K562 (cell line): ENCODE measurements at regions not wholly inside any gene's neighbourhood (a gene's known extent, or its start where the extent isn't known, plus 50 kb on each side); places are given as distances from the start of the nearest gene placed in this dataset.

ENCODE experiments used
- ATAC-seq: fragments of 200-7000 bp; cut with Tn5 transposase; 3 replicates; pipeline ENCODE4 v1.9.1; 2020; ENCODE audit warnings: moderate library complexity
- BruUV-seq: library from RNA; stranded (reverse); fragments of 400-500 nt; replicated peaks from 2 replicates; lab custom pipeline; 2021; lab: Mats Ljungman, UMichigan
- CTCF ChIA-PET: fragments of 300-600 bp; formaldehyde crosslinking; extraction: SDS; loops from one replicate; lab custom pipeline; 2021; ENCODE audit warnings: low intra/inter-chr PET ratio; lab: Yijun Ruan, JAX
- POLR2A ChIA-PET: fragments of 300-600, 350-650 bp; sonication (Branson Sonifier 250); formaldehyde crosslinking; extraction: SDS; loops from one replicate; lab custom pipeline; 2021; ENCODE audit warnings: antibody characterized with exemption, inconsistent platforms; lab: Yijun Ruan, JAX
- DNase-seq, 4 experiments: peaks; one replicate each; pipeline versions ENCODE4 v3.0.0 to v3.0.0-alpha.2; 2011 to 2018; ENCODE audit warnings: low spot score in 3 of 4, mixed read lengths in 3 of 4; ENCODE audit errors: extremely low read depth in 1 of 4
- FAIRE-seq: peaks from 2 replicates; lab custom pipeline; 2011; peaks lifted over from hg19 to GRCh38; lab: Jason Lieb, UNC
- H2AFZ ChIP-seq: 2 replicates; pipeline ENCODE4 v1.6.0; 2011; ENCODE audit warnings: low read depth, low read length, control low read depth, inconsistent platforms
- H3K27ac ChIP-seq: fragments of 200-600 bp; 3 replicates; pipeline ENCODE4 v1.8.0; 2011; ENCODE audit warnings: low read depth, mild to moderate bottlenecking, control low read depth, inconsistent platforms, low read length, moderate library complexity, mixed read lengths; ENCODE audit errors: extremely low read depth
- H3K27me3 ChIP-seq, 2 experiments: fragments of 300-600 bp in 1 of 2; 2 replicates in 1 of 2; 3 replicates in 1 of 2; pipeline versions ENCODE4 v1.6.0 to v1.8.0; 2011; ENCODE audit warnings: inconsistent platforms in 2 of 2, low read length in 2 of 2, mild to moderate bottlenecking in 1 of 2, mixed read lengths in 1 of 2, moderate library complexity in 1 of 2; ENCODE audit not compliant: control insufficient read depth in 2 of 2, insufficient read depth in 2 of 2
- H3K36me3 ChIP-seq: fragments of 300-600 bp; 3 replicates; pipeline ENCODE4 v1.8.0; 2011; ENCODE audit warnings: mild to moderate bottlenecking, low read length, inconsistent platforms; ENCODE audit not compliant: control insufficient read depth, insufficient read depth
- H3K4me1 ChIP-seq, 2 experiments: fragments of 200-600 bp in 1 of 2; replicated peaks in 1 of 2; 2 replicates in 1 of 2; 3 replicates in 1 of 2; pipeline versions ENCODE4 v1.5.1 to v1.8.0; 2011; ENCODE audit warnings: inconsistent platforms in 2 of 2, low read length in 2 of 2, mild to moderate bottlenecking in 1 of 2, mixed read lengths in 1 of 2, moderate library complexity in 1 of 2; ENCODE audit not compliant: control insufficient read depth in 2 of 2, insufficient read depth in 2 of 2
- H3K4me2 ChIP-seq: 2 replicates; pipeline ENCODE4 v1.6.1; 2011; ENCODE audit warnings: low read length, control low read depth, inconsistent platforms, mixed read lengths; ENCODE audit not compliant: insufficient read depth
- H3K4me3 ChIP-seq: fragments of 200-600 bp; sonication (generic), shearing (Covaris generic); 2 replicates; pipeline ENCODE4 v1.5.1; 2016; ENCODE audit warnings: control low read depth, inconsistent platforms
- H3K79me2 ChIP-seq: fragments of 200-600 bp; 3 replicates; pipeline ENCODE4 v1.8.0; 2011; ENCODE audit warnings: low read length, inconsistent platforms; ENCODE audit not compliant: control insufficient read depth, insufficient read depth
- H3K9ac ChIP-seq, 2 experiments: 2 replicates each; pipeline versions ENCODE4 v1.6.0 to v1.6.1; 2011; ENCODE audit warnings: low read depth in 2 of 2, low read length in 2 of 2, control low read depth in 1 of 2, inconsistent platforms in 1 of 2, mild to moderate bottlenecking in 1 of 2, mixed read lengths in 1 of 2; ENCODE audit not compliant: insufficient read depth in 1 of 2
- H3K9me1 ChIP-seq: one replicate; pipeline ENCODE4 v1.6.0; 2011; ENCODE audit warnings: inconsistent platforms, mild to moderate bottlenecking, low read length, moderate library complexity; ENCODE audit not compliant: control insufficient read depth, insufficient read depth
- H3K9me3 ChIP-seq: replicated peaks from 2 replicates; pipeline ENCODE4 v1.5.1; 2011; ENCODE audit warnings: low read depth, low read length, inconsistent platforms; ENCODE audit not compliant: control insufficient read depth, insufficient read depth
- H4K20me1 ChIP-seq: replicated peaks from 2 replicates; pipeline ENCODE4 v1.6.1; 2011; ENCODE audit warnings: low read length, inconsistent platforms, mixed read lengths; ENCODE audit not compliant: control insufficient read depth, insufficient read depth
- CBX2 ChIP-seq: fragments of 200-600 bp; sonication (generic); IDR thresholded peaks from one replicate; pipeline ENCODE4 v1.6.1; 2012; ENCODE audit warnings: mild to moderate bottlenecking, low read length, inconsistent platforms; ENCODE audit not compliant: insufficient read depth, poor library complexity, severe bottlenecking
- CEBPG ChIP-seq, 3 experiments: fragments of 200-800 bp in 1 of 3; sonication (Bioruptor generic) in 1 of 3; sonication (generic) in 1 of 3; formaldehyde crosslinking in 1 of 3; IDR thresholded peaks in 2 of 3; conservative IDR thresholded peaks in 1 of 3; 2 replicates each; pipeline versions ENCODE4 v1.6.1 to v1.8.0; 2016 to 2022; ENCODE audit warnings: missing compliant biosample characterization in 2 of 3, missing genetic modification characterization in 2 of 3, mild to moderate bottlenecking in 1 of 3, missing genetic modification reagents in 1 of 3
- E2F4 ChIP-seq: sonication (generic); formaldehyde crosslinking; IDR thresholded peaks from 2 replicates; pipeline ENCODE4 v1.8.0; 2022; ENCODE audit warnings: mild to moderate bottlenecking, low read depth, missing genetic modification reagents
- EHMT2 ChIP-seq: fragments of 450-650 bp; IDR thresholded peaks from 2 replicates; pipeline ENCODE4 v1.6.1; 2018; ENCODE audit warnings: antibody characterized with exemption
- JUN ChIP-seq, 2 experiments: sonication (generic) in 1 of 2; formaldehyde crosslinking in 1 of 2; IDR thresholded peaks; 2 replicates each; pipeline versions ENCODE4 v1.6.1 to v1.8.0; 2012 to 2022; ENCODE audit warnings: borderline replicate concordance in 2 of 2, mild to moderate bottlenecking in 2 of 2, improper control_type of control experiment in 1 of 2, low read depth in 1 of 2, low read length in 1 of 2, missing genetic modification reagents in 1 of 2
- LARP7 ChIP-seq: fragments of 450-650 bp; IDR thresholded peaks from 2 replicates; pipeline ENCODE4 v1.6.1; 2016
- NR4A1 ChIP-seq, 2 experiments: fragments of 250-450 bp in 1 of 2; fragments of 450-650 bp in 1 of 2; sonication (Bioruptor Pico) in 1 of 2; IDR thresholded peaks; 2 replicates each; pipeline versions ENCODE4 v1.4.0 to v1.6.1; 2016 to 2020; ENCODE audit warnings: mild to moderate bottlenecking in 2 of 2, missing compliant biosample characterization in 1 of 2, missing genetic modification characterization in 1 of 2, moderate library complexity in 1 of 2
- RBM25 ChIP-seq: fragments of 200-400 bp; formaldehyde crosslinking; IDR thresholded peaks from 2 replicates; pipeline ENCODE4 v1.6.1; 2018; ENCODE audit warnings: low read length, low read depth, moderate library complexity; ENCODE audit not compliant: severe bottlenecking
- SOX6 ChIP-seq: fragments of 450-650 bp; IDR thresholded peaks from 2 replicates; pipeline ENCODE4 v1.6.1; 2014; ENCODE audit warnings: mild to moderate bottlenecking
- SP2 ChIP-seq: IDR thresholded peaks from 2 replicates; pipeline ENCODE4 v1.6.1; 2011; ENCODE audit warnings: mild to moderate bottlenecking, low read depth, low read length, moderate library complexity; ENCODE audit not compliant: poor library complexity, severe bottlenecking; ENCODE audit errors: extremely low read depth
- TAF1 ChIP-seq: IDR thresholded peaks from 2 replicates; pipeline ENCODE4 v1.6.1; 2011; ENCODE audit warnings: mild to moderate bottlenecking, low read length, moderate library complexity; ENCODE audit not compliant: insufficient read depth, control insufficient read depth, severe bottlenecking; ENCODE audit errors: extremely low read depth
- TCF3 ChIP-seq: sonication (generic); formaldehyde crosslinking; IDR thresholded peaks from 2 replicates; pipeline ENCODE4 v1.4.0; 2020; ENCODE audit warnings: mild to moderate bottlenecking, missing genetic modification reagents
- ZBED1 ChIP-seq: IDR thresholded peaks from 2 replicates; pipeline ENCODE4 v1.6.1; 2014
- ZC3H11A ChIP-seq: IDR thresholded peaks from 2 replicates; pipeline ENCODE4 v1.6.1; 2012; ENCODE audit warnings: low read depth, low read length, improper control_type of control experiment
- ZNF274 ChIP-seq: IDR thresholded peaks from 2 replicates; pipeline ENCODE4 v1.6.1; 2011; ENCODE audit warnings: low read depth, mild to moderate bottlenecking, low read length, moderate library complexity, borderline replicate concordance
- ZNF445 ChIP-seq: fragments of 250-450 bp; sonication (Bioruptor Pico); IDR thresholded peaks from 2 replicates; pipeline ENCODE4 v1.4.0; 2020; ENCODE audit warnings: low read depth, mild to moderate bottlenecking, moderate library complexity
- ZNF644 ChIP-seq: fragments of 200-800 bp; sonication (Bioruptor generic); IDR thresholded peaks from 2 replicates; pipeline ENCODE4 v1.6.1; 2016; ENCODE audit warnings: low read depth, missing genetic modification characterization, missing compliant biosample characterization
- ZNF696 ChIP-seq: fragments of 250-450 bp; sonication (Bioruptor Pico); conservative IDR thresholded peaks from 2 replicates; pipeline ENCODE4 v1.4.0; 2020; ENCODE audit warnings: mild to moderate bottlenecking, moderate library complexity
- ZNF717 ChIP-seq: fragments of 250-450 bp; sonication (Bioruptor Pico); IDR thresholded peaks from 2 replicates; pipeline ENCODE4 v1.5.0; 2021
- WGBS: fragments of 100-300 bp; shearing (Covaris generic); methylation state at CpG from one replicate; pipeline ENCODE4 v1.1.6; 2016; ENCODE audit warnings: low coverage, mixed read lengths; ENCODE audit not compliant: insufficient coverage; ENCODE audit errors: missing lambda C conversion rate; 5-methylcytosine and 5-hydroxymethylcytosine counted together
- in situ Hi-C: fragments of 300-500 bp; cut with MboI; formaldehyde crosslinking; loops from 4 replicates; pipeline ENCODE4 v1.15.0; 2018; ENCODE audit warnings: inconsistent platforms, mixed read lengths
- intact Hi-C: fragments of 100-400 bp; cut with micrococcal nuclease; formaldehyde crosslinking; loops from 2 replicates; pipeline ENCODE4 v1.14.2; 2022
- TF ChIP-seq, protein P1 (sequence below): sonication (generic); formaldehyde crosslinking; IDR thresholded peaks from 2 replicates; pipeline ENCODE4 v1.8.0; 2022; ENCODE audit warnings: missing genetic modification reagents, mild to moderate bottlenecking, borderline replicate concordance

- TF ChIP-seq E2F4 (no peak), TAF1 (no peak)
Measured at GRCh38 chr7:18400726-18401125, 94.8 kb upstream of the HDAC9 start (continued).

DNA sequence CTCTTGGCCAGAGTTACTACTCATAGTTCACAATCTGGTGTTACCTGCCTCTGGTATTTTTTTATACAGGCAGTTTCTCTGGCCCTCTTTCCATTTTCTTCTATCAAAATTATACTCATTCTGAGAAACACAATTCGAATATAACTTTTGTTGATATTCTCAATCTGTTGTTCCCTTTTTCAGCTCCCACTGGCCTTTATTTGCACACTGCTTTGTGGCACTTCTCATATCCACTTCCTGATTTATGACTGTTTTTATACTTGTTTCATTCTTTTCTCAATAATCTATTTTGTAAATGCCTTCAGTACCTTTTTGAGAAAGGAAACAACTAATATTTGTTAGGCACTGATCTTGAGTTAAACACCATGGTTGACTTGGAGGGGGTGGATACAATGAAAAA lies 93.8 kb upstream of the HDAC9 start:
- CTCF ChIA-PET = no interaction called here
- no peak overlapping the region for H3K4me3 ChIP-seq
- ATAC-seq (no peak), FAIRE-seq (no peak), DNase-seq (no peak)
- H3K36me3 ChIP-seq = no peaks in the 10 kb centered on the region
- intact Hi-C loops (no loop called here), in situ Hi-C loops (no loop called here)
- H3K9ac ChIP-seq = no peak overlapping the region
- POLR2A ChIA-PET = no interaction called here
- H4K20me1 ChIP-seq = no peaks in the 10 kb centered on the region
- H3K4me1 ChIP-seq = no peaks in the 10 kb centered on the region
- H3K9me3 ChIP-seq = no peaks in the 10 kb centered on the region; the same call in 1 of the 2 replicates
- no peak overlapping the region for H3K4me2 ChIP-seq
- WGBS = 0% methylated on average over 1 of the region's 1 CpG
- no peak overlapping the region for H3K27ac ChIP-seq
- no peaks in the 10 kb centered on the region for H3K79me2 ChIP-seq
- no peak overlapping the region for H2AFZ ChIP-seq
- no TSS peak for BruUV-seq
- no peaks in the 10 kb centered on the region for H3K9me1 ChIP-seq
- no peaks in the 10 kb centered on the region for H3K27me3 ChIP-seq
- TF ChIP-seq ZNF274 = no peak
- no peak for TF ChIP-seq SOX6
- TF ChIP-seq CEBPG (CRISPR knock-in tag; IDR thresholded peaks at IDR 0.05) = no peak
- TF ChIP-seq CEBPG (tag; conservative IDR thresholded peaks at IDR 0.05 in 1 of 2, IDR thresholded peaks at IDR 0.05 in 1 of 2) = no peak
- no peak for TF ChIP-seq CBX2
- TF ChIP-seq LARP7 = no peak
- no peak for TF ChIP-seq TAF1
- TF ChIP-seq ZNF696 = no peak
- no peak for TF ChIP-seq NR4A1 (CRISPR knock-in tag; IDR thresholded peaks at IDR 0.05)
- no peak for TF ChIP-seq NR4A1 (tag; IDR thresholded peaks at IDR 0.05)
- no peak for TF ChIP-seq JUN (IDR thresholded peaks at IDR 0.05; ENCODE audit: borderline replicate concordance, low read depth, low read length)
- no peak for TF ChIP-seq JUN (CRISPR knock-in tag; IDR thresholded peaks at IDR 0.05; ENCODE audit: borderline replicate concordance)
- TF ChIP-seq TCF3 (CRISPR knock-in tag) = no peak
- TF ChIP-seq, protein P1, sequence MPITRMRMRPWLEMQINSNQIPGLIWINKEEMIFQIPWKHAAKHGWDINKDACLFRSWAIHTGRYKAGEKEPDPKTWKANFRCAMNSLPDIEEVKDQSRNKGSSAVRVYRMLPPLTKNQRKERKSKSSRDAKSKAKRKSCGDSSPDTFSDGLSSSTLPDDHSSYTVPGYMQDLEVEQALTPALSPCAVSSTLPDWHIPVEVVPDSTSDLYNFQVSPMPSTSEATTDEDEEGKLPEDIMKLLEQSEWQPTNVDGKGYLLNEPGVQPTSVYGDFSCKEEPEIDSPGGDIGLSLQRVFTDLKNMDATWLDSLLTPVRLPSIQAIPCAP = no peak
- TF ChIP-seq EHMT2 = no peak
- no peak for TF ChIP-seq ZNF644
- TF ChIP-seq ZBED1 = no peak
- TF ChIP-seq RBM25 = no peak
- no peak for TF ChIP-seq SP2
- no peak for TF ChIP-seq ZC3H11A
- no peak for TF ChIP-seq ZNF445 (CRISPR knock-in tag)
- no peak for TF ChIP-seq ZNF717 (CRISPR knock-in tag)
- TF ChIP-seq, all 486 proteins: peak for 0
